HG03064 (cell line): ENCODE measurements at regions not wholly inside any gene's neighbourhood (a gene's known extent, or its start where the extent isn't known, plus 50 kb on each side); places are given as distances from the start of the nearest gene placed in this dataset.

Source experiments
- ATAC-seq: cut with Tn5 transposase; IDR thresholded peaks from one replicate; pipeline ENCODE4 v1.9.1; 2021; ENCODE audit warnings: low read depth; ENCODE audit not compliant: unreplicated experiment

DNA sequence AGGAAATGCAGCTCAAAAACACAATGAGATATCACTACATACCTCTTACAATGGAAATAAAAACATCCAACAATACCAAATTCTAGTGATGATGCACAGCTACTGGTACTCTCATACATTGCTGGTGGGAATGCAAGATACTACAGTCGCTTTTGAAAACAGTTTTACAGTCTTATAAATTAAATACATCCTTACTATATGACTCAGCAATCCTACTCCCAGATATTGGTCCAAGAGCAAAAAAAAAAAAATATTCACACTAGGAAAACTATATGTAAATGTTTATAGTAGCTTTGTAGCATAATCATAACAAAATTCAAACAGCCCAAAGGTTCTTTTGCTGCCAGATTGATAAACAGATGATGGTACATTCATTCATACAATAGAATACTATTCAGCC is 217.4 kb upstream of the FAM83B start:
- ATAC-seq: no peak

DNA sequence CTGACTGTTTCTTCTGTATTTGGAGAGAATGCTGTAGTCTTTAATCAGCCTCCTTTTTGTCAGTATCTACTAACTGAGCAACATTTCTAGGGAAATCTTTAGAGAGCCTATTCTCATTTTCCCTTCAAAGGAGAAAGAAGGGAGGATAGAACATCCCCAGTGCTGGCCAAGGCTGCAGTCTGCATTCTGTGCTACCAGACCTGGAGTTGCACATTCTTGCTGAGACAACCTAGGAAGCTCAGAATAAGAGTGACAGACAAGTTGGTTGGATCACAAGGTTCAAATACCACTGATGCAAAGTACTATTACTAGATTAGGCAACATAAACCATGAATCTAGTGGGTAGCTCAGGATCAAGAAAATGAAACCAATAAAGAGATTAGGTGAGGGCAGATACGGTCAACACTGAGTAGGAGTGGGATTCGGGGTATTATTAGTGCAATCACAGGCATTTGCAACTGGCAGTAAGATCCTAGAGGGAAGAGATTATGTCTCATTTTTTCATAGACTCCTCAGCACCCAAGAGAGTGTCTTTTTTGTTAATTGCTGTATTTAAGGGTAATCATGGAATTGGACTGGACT is 213.5 kb upstream of the FAM83B start:
- ATAC-seq: no peak

DNA sequence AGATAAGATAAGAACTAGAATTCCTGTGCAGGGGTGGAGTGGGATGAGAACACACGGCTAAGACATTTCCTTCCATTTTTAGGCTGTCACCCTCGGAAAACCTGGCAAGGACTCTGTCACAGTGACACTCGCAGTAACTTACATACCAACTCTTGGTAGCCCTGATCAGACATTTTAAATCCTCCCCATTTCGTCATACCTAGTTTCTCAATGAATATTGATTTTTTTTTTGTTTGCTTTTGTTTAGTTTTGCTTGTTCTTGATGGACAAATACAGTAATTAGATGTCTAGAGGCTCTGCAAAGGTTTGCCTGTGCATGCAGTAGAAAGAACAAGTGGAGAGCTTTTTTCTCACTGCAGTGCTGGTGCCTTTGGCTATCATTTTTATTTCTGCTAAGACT is 213.0 kb upstream of the FAM83B start:
- no peak for ATAC-seq

DNA sequence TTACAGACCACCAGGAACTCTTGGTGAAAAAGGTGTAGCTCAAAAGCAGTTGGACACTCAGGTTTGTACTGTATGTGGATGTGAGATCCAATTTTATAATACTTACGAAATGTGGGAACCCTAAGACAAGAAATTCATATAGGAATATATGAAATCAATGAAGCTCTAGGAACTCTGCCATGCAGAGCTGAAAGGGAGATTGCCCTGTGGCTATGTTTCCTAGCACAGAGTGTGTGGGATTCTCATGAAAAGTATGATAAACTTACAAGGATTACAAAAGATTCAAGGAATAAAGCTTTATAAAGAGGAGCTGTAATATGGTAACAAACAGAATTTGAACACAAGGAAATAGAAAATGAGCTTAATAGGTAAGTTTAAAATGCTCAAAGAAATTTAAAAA is 205.7 kb upstream of the FAM83B start:
- no peak for ATAC-seq

DNA sequence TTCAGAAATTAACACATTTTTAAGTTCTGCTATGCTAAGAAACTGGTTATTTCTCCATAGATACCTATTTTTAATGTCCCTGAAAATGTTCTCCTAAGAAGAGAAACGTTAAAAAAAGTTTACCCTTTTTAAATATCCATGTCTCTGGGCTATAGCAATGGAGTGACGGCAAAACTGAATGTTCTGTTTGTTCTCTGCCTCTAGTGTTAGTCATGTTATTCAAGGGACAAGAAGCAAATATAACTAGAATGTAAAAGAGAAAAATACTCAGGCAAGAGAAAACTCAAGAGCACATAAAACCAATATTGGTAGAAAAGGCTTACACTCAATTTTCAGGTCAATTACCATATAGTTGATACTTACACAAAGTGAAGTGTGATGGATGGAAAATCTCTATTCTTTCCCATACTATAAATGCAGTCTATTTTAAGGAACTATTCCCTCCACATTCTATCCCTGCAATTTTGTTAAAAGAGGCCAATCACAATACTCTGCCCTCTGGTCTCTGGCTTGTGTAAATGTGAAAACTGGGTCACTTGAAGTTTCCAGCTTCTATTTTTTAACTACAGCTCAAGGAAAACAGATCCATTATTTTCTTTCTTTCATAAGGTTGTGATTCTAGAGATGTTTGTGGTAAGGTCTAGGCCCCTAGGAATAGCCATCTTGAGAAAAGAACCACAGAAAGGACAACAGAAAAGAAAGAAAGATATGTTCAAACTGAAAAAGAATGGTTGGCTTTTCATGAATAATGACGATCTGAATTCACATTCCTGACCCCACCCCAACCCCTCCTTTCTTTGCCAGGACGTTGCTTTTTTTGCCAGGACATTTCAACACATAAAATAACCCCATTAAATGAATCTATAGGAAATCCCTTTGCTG is 200.3 kb upstream of the FAM83B start:
- no peak for ATAC-seq

DNA sequence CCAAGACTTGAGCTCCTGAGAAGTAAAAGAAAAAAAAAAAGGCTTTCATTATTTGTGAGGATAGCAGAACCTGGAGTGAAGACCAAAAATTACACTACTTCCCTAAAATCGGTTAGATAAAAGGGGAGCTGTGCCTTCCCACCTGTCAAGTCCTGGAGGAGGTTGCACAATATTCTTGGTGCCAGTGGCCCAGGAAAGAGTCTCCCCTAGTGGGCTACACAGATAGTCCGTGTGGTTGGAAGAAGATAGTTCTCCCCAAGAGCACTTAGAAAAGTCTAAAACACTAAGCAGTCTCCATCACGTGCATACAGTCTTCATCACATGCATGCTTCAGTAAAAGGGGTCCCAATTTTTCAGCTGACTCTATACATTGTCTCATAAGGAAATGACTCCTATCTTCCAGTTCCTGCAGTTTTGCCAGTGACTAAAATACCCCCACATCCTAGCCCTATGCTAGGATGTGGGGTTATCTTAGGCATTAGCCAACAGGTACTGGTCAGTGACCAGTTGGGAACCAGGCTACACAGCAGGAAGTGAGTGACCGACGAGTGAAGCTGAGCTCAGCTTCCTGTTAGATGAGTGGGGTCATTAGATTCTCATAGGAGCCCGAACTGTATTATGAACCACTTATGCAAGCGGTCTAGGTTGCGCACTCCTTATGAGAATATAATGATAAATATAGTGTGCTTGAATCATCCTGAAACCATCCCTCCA is 199.5 kb upstream of the FAM83B start:
- no peak for ATAC-seq

DNA sequence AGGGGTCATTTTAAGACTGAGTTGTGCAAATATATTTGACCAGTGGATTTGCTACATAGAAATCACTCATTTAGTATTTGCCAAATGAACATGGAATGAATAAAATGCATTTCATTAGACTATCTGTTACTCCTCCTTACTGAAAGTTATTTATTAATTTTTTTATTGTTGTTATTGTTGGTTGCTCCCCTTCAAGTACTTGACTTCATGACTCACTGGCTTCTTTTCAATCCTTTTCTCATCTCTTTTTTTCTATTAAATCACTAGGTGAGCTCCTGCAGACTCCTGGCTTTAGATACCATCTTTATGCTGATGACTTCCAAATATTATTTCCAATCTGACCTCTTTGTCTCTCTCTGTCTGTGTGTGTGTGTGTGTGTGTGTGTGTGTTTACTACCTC is 192.2 kb upstream of the FAM83B start:
- no peak for ATAC-seq

DNA sequence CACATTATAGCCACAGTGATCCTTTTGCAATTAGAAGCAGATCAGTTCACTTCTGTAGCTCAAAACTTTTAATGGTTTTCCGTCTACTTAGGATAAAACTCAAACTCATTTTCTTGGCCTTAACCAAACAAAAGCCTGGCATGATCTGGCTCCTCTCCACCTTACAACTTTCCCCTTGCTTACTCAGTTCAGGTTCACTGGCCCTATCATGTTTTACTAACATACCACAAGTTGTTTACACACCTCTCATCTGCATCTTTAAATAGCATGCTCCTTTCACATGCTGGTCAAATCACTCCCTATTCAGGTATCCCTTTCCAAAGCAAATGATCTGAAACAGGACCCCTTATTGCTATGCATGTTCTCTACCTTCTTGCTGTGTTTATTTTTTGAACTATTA is 191.4 kb upstream of the FAM83B start:
- ATAC-seq: no peak

DNA sequence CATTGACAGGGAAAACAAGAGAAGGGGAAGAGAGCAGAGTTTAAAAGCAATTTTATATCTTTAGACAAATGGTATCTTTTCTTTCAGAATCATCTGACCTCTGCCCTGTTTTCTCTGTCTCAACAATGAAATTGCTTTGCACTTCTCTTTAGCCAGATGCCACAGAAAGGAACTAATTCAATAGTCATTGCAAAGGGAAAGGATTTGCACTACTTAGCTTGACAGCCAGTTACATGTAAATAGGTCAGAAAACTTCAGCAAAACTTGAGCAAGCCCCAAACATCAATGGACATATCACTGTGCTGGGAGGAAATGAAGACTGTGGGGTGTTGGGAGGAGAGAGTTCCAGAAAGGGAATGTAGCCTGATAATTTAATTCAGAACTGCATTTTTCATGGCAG is 181.3 kb upstream of the FAM83B start:
- ATAC-seq: no peak

DNA sequence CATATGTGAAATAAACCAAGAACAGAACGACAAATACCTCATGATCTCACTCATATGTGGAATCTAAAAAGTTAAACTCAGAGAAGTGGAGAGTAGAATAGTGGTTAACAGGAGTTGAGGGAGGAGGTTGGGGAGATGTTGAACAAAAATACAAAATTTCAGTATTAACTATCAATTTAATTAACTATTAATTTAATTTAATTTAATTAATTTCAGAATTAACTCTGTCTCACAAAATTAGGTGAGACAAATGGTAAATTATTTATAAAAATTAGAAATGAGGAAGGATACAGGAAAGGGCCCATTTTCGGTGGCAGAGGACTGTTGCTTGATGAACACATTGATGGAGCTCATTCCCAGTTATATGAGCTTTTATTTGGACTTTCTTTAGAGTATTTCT is 166.0 kb upstream of the FAM83B start:
- no peak for ATAC-seq

DNA sequence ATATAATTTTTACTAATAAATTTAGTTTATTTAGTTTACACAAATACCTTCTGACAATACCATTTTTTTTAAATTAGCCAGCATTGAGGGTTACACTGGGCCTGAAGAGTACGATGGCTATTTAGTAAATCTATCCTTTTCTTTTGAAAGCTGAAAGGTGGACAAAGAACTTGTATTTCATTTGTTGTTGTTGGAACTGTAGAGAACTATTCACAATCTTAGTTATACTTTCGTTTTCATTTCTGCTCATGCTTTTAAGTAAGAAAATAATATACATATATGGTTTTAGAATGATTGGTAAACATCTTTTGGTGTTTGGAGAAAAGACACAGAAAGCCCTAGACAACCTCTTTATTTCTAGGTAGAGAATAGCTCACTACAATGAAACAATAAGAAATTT is 165.3 kb upstream of the FAM83B start:
- no peak for ATAC-seq

DNA sequence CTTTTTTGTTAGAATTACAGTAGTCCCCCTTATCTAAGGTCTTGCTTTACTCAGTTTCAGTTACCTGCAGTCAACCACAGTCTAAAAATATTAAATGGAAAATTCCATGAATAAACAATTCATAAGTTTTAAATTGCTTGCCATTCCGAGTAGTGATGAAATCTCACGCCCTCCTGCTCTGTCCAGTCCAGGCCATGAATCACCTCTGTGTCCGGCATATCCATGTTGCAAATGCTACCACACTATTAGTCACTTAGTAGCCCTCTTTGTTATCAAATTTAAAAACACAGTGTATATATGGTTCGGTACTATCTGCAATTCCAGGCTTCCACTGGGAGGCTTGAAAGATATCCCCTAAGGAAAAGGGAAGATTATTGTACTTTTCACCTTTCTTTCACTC is 164.6 kb upstream of the FAM83B start:
- ATAC-seq: no peak

DNA sequence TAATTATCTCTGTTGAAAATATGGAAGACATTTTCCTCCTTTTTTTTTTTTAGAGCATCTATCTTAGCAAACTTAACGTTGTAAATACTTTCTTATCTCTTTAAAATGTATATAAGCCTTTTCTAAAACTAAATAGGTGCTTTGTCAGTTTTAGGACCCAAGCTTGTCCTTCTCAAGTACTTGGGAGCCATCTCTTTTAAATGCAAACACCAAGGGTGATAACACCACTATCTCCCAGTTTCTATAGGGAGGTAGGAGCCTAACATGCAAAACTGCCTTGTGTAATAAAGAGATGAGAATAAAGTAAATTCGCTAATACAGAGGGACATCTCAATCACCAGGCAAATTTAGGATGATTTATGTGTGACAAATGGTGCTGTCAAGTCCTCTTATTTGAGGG is 157.0 kb upstream of the FAM83B start:
- ATAC-seq: no peak

DNA sequence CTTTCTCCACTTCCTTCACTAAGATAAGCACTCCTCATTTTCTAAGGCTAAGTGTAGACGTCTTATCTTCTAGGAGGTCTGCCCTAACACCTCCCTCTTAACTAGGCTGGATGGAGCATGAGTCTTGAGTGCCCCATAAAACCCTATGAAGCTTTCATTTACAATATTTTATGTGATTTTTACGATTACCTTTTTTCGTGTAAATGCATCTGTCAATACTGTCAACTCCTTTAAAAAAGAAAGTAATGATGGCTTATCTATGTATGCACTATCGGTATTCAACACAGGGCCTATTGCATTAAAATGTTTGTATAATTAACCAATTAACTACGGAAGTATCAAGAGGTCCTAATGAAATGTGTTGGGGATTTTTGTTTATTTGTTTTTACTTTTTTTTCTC is 156.0 kb upstream of the FAM83B start:
- ATAC-seq: no peak

DNA sequence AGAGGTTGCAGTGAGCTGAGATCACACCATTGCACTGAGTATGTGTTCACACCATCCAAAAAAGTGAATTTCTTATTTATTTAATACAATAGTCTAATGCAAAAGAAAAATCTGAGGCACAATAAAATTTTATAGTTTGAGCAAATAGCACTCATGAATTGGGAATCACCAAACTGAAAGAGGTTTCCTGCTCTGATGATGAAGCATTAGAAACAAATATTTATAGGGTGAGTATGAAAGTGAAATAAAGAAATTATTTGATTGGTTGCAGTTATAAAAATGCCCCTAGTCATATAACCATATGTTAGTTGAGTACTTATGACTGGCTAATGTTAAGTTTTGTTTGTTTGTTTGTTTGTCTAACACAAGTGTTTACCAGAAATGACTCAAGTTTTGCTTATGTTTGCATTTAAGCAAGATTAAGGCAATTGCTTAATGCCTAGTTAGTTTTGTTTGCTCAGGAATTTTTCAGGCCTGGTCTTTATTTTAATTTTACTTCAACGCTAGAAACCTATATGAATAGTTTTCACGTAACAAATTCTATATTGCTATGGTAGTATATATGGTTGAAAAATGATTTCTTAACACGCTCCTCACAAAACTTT is 151.5 kb upstream of the FAM83B start:
- no peak for ATAC-seq

DNA sequence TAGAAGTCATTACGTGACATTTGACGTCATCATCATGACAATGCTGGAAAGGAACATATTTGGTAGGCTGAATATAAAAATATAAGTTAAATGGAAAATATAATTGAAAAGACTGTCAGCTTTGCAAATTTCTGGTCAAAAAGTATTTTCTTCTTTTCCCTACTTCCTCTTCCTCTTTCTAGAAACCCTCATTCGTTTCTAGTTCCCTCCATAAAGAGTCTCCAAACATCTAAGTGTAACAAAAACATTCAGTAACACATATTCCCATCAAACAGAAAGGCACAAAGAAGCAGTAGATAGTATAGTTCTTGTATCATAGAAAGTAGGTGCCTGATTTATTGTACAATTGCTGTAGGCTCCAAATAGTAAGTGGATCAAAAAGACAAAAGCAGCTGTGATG is 150.8 kb upstream of the FAM83B start:
- no peak for ATAC-seq

DNA sequence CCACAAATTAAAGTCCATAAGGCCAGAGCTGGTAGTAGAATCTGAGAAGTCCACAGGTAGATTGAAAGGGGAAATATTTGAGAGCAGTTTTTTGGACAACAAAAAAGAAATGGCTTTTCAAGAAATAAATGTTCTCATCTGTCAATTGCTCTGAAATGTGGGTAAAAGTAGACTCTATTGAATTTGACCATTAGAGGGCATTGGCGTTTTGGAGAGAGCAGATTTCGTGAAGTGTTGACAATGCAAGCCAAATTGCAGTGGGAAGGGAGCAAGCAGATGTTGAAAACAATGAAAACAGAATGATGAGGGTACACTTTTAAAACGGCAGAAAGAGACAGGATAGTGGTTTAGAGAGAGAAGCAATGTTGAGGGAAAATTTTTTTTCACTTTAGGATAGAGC is 149.1 kb upstream of the FAM83B start:
- no peak for ATAC-seq

DNA sequence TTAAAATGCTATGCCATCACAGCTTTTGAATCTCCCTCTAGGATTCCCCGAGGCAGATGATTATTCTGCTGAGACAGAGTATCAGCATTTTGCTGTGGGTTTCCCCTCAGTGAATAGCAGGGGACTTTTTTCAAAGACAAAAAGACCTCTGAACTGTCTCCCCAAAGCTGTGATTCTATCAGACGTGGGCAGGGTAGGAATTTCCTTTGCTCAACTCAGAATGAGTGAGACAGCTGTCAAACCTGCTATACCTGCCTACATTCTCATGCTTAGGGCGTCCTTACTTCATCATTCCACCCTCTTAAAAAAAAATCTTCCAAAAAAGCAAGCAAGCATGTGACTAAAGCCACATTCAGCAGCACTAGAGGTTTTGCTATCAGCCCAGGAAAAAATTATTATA is 147.6 kb upstream of the FAM83B start:
- ATAC-seq: no peak

DNA sequence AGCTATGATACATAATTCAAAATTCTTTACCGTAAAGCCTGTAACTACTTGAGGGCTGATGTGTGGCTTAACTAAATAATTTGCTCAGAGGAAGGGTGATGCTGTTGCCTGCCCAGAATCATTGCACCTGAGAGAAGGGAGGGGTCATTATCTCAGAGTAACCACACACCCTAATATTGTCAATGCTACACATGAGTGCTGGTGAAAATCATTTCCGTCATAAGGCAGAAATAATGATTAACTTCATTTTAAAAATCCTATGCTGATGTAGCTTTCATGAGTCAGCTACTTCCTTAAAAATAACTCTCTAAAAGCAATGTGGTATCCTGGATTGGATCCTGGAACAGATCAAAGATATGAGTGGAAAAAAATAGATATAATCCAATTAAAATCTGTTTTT is 146.4 kb upstream of the FAM83B start:
- ATAC-seq: no peak

DNA sequence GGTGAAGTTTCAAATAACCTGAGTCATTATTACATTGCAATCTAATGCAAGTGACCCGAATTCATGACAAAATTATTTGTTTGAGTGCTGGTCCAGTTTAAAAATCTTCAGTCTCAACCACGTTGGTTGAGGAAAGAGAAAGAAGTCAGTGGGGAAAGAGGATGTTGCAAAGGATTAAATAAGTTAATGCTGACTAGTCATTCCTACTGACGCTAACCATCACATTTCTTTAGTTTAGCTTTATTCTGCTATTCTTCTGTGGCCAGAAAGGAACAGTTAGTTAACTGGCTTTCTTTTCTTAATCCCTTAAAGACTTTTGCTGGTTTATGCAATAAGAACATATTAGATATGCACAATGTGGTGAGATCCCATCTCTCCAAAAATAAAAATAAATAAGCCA is 143.8 kb upstream of the FAM83B start:
- ATAC-seq: no peak

DNA sequence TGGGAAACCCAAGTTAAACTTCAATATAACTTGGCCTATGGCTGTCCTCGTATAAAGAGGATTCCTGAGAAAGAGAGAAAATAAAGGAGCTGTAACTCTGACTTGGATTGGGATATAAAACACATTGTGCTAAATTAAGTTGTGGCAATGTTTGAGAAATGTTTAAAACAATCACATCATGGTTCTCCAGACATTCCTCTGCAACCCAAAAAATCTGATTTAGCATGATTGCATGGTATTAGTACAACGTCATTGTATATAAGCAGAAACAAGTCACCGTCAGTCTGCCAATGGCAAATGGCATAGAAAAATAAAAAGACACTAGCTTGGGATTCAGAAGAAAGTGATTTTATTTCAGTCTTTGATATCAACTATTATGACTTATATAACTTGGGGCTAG is 140.2 kb upstream of the FAM83B start:
- ATAC-seq: no peak
